GM18517 (cell line): ENCODE measurements at regions not wholly inside any gene's neighbourhood (a gene's known extent, or its start where the extent isn't known, plus 50 kb on each side); places are given as distances from the start of the nearest gene placed in this dataset.
"Not testable (repeated sequence)": the region's sequence is repeated elsewhere in the genome, so short reads cannot be mapped to it uniquely, and the experiment has no call there.

Source experiments
- ATAC-seq: cut with Tn5 transposase; IDR thresholded peaks from one replicate; pipeline ENCODE4 v1.9.1; 2021; ENCODE audit warnings: mild to moderate bottlenecking, moderate library complexity; ENCODE audit not compliant: unreplicated experiment

- no peak for ATAC-seq
Measured at GRCh38 chr10:58068809-58069208, 198.9 kb downstream of the IPMK start.

GRCh38 chr10:58066979-58067378 lies 200.7 kb downstream of the IPMK start:
- ATAC-seq = no peak

GRCh38 chr10:58066126-58066525 lies 201.6 kb downstream of the IPMK start:
- no peak for ATAC-seq

- no peak for ATAC-seq
Measured at GRCh38 chr10:58065529-58065815, 202.2 kb downstream of the IPMK start.

GRCh38 chr10:58064714-58065528 lies 202.8 kb downstream of the IPMK start:
- no peak for ATAC-seq

- no peak for ATAC-seq
Measured at GRCh38 chr10:58063861-58064480, 203.7 kb downstream of the IPMK start.

GRCh38 chr10:58058683-58059082 lies 209.0 kb downstream of the IPMK start:
- ATAC-seq = not testable (repeated sequence)

- no peak for ATAC-seq
Measured at GRCh38 chr10:58054881-58055280, 212.8 kb downstream of the IPMK start.

GRCh38 chr10:58052772-58053171 lies 214.9 kb downstream of the IPMK start:
- no peak for ATAC-seq

GRCh38 chr10:58050575-58050974 lies 217.1 kb downstream of the IPMK start:
- no peak for ATAC-seq

GRCh38 chr10:58048936-58049335 lies 218.8 kb downstream of the IPMK start:
- ATAC-seq = no peak

- no peak for ATAC-seq
Measured at GRCh38 chr10:58044072-58044471, 223.6 kb downstream of the IPMK start.

GRCh38 chr10:58041901-58042300 lies 225.8 kb downstream of the IPMK start:
- ATAC-seq = no peak

- no peak for ATAC-seq
Measured at GRCh38 chr10:58030208-58030607, 237.5 kb downstream of the IPMK start.

GRCh38 chr10:58028597-58029366 lies 238.9 kb downstream of the IPMK start:
- ATAC-seq = no peak

- ATAC-seq = no peak
Measured at GRCh38 chr10:58027426-58027825, 240.3 kb downstream of the IPMK start.

GRCh38 chr10:58026036-58026435 lies 241.7 kb downstream of the IPMK start:
- no peak for ATAC-seq

- ATAC-seq = no peak
Measured at GRCh38 chr10:58023341-58024073, 244.2 kb downstream of the IPMK start.

GRCh38 chr10:58019863-58020537 lies 247.7 kb downstream of the IPMK start:
- no peak for ATAC-seq

- ATAC-seq = no peak
Measured at GRCh38 chr10:58017719-58018367, 249.9 kb downstream of the IPMK start.
